ENCODE measurements at regions not wholly inside any gene's neighbourhood (a gene's known extent, or its start where the extent isn't known, plus 50 kb on each side); places are given as distances from the start of the nearest gene placed in this dataset.

GRCh38 chr19:14305706-14306105 lies 75.5 kb upstream of the ADGRE5 start:
- TF ChIP-seq NFRKB (IDR thresholded peaks at IDR 0.05) (no peak), SP1 (IDR thresholded peaks at IDR 0.05) (no peak), BHLHE40 (IDR thresholded peaks at IDR 0.05; ENCODE audit: borderline replicate concordance) (no peak), FOXK2 (IDR thresholded peaks at IDR 0.05) (no peak), FOXM1 (IDR thresholded peaks at IDR 0.05; ENCODE audit: borderline replicate concordance) (no peak), LEF1 (IDR thresholded peaks at IDR 0.05; ENCODE audit: borderline replicate concordance) (no peak), SUZ12 (IDR thresholded peaks at IDR 0.05) (no peak)

Measured in HEK293T (cell line).